H1 (cell line): ENCODE measurements at regions not wholly inside any gene's neighbourhood (a gene's known extent, or its start where the extent isn't known, plus 50 kb on each side); places are given as distances from the start of the nearest gene placed in this dataset.

Experiments
- CTCF ChIA-PET: fragments of 300-600 bp; sonication (Branson Sonifier 250); formaldehyde crosslinking; loops from one replicate; lab custom pipeline; 2021; ENCODE audit not compliant: partially characterized antibody; lab: Charles Lee
- POLR2A ChIA-PET: fragments of 300-600 bp; sonication (Branson Sonifier 250); formaldehyde crosslinking; loops from one replicate; lab custom pipeline; 2021; ENCODE audit warnings: inconsistent platforms; ENCODE audit not compliant: partially characterized antibody; lab: Charles Lee
- DNase-seq, 2 experiments: peaks; one replicate each; pipeline versions ENCODE4 v3.0.0 to v3.0.0-alpha.2; 2010 to 2022; ENCODE audit warnings: low spot score in 2 of 2, low read depth in 1 of 2, mixed read lengths in 1 of 2
- FAIRE-seq: peaks from 2 replicates; lab custom pipeline; 2011; peaks lifted over from hg19 to GRCh38; lab: Jason Lieb, UNC
- H2AFZ ChIP-seq: 2 replicates; pipeline ENCODE4 v1.8.1; 2012; ENCODE audit warnings: low read length, inconsistent platforms
- H2AK5ac ChIP-seq: 2 replicates; pipeline ENCODE4 v1.6.1; 2013; ENCODE audit warnings: low read depth, low read length
- H2BK120ac ChIP-seq: replicated peaks from 2 replicates; pipeline ENCODE3; 2013; ENCODE audit warnings: low read depth, low read length, inconsistent platforms
- H2BK12ac ChIP-seq: 2 replicates; pipeline ENCODE4 v1.6.1; 2013; ENCODE audit warnings: low read depth, low read length
- H2BK15ac ChIP-seq: 2 replicates; pipeline ENCODE4 v1.6.1; 2013; ENCODE audit warnings: low read length
- H2BK20ac ChIP-seq: 2 replicates; pipeline ENCODE4 v1.6.1; 2013; ENCODE audit warnings: low read length
- H2BK5ac ChIP-seq: 2 replicates; pipeline ENCODE4 v1.6.1; 2013; ENCODE audit warnings: low read depth, low read length
- H3K14ac ChIP-seq: 2 replicates; pipeline ENCODE4 v1.6.1; 2013; ENCODE audit warnings: inconsistent platforms; ENCODE audit not compliant: insufficient read length
- H3K18ac ChIP-seq: 2 replicates; pipeline ENCODE4 v1.6.1; 2013; ENCODE audit warnings: low read length; ENCODE audit errors: extremely low read depth
- H3K23ac ChIP-seq: 2 replicates; pipeline ENCODE4 v1.6.1; 2013; ENCODE audit warnings: inconsistent platforms; ENCODE audit not compliant: insufficient read length
- H3K23me2 ChIP-seq: 2 replicates; pipeline ENCODE4 v1.6.1; 2013; ENCODE audit warnings: low read depth, low read length
- H3K27ac ChIP-seq: 2 replicates; pipeline ENCODE4 v1.6.1; 2011; ENCODE audit warnings: low read depth, low read length, inconsistent platforms
- H3K27me3 ChIP-seq, 4 experiments: replicated peaks in 1 of 4; 1 replicate in 1 of 4; 2 replicates in 3 of 4; pipeline versions ENCODE4 v1.6.1 to v1.8.1; 2011 to 2013; ENCODE audit warnings: low read length in 3 of 4, mild to moderate bottlenecking in 3 of 4, inconsistent platforms in 2 of 4, mixed read lengths in 2 of 4, moderate library complexity in 1 of 4; ENCODE audit not compliant: control insufficient read depth in 3 of 4, insufficient read depth in 3 of 4; ENCODE audit errors: extremely low read depth in 1 of 4
- H3K36me3 ChIP-seq, 4 experiments: 2 replicates each; pipeline versions ENCODE4 v1.6.1 to v1.8.1; 2011 to 2013; ENCODE audit warnings: mild to moderate bottlenecking in 4 of 4, low read length in 3 of 4, moderate library complexity in 2 of 4, control low read depth in 1 of 4, inconsistent platforms in 1 of 4; ENCODE audit not compliant: insufficient read depth in 4 of 4, control insufficient read depth in 2 of 4
- H3K4ac ChIP-seq: replicated peaks from 2 replicates; pipeline ENCODE3; 2013; ENCODE audit warnings: low read length, low read depth, mixed read lengths, inconsistent platforms; ENCODE audit not compliant: insufficient read length
- H3K4me1 ChIP-seq, 4 experiments: replicated peaks in 1 of 4; 1 replicate in 1 of 4; 2 replicates in 3 of 4; pipeline versions ENCODE4 v1.6.1 to v1.8.1; 2011 to 2013; ENCODE audit warnings: low read length in 3 of 4, inconsistent platforms in 2 of 4, mixed read lengths in 1 of 4; ENCODE audit not compliant: insufficient read depth in 4 of 4, control insufficient read depth in 3 of 4
- H3K4me2 ChIP-seq, 2 experiments: 2 replicates each; pipeline versions ENCODE4 v1.6.1 to v1.8.1; 2011 to 2013; ENCODE audit warnings: low read depth in 2 of 2, low read length in 2 of 2, control low read depth in 1 of 2, inconsistent platforms in 1 of 2, mild to moderate bottlenecking in 1 of 2; ENCODE audit not compliant: insufficient read depth in 1 of 2
- H3K4me3 ChIP-seq, 4 experiments: fragments of 200-600, 300-600 bp in 1 of 4; sonication (generic), shearing (Covaris generic), sonication (Bioruptor Twin) in 1 of 4; 2 replicates each; pipeline versions ENCODE4 v1.5.1 to v1.8.1; 2011 to 2016; ENCODE audit warnings: low read length in 4 of 4, low read depth in 3 of 4, control low read depth in 2 of 4, inconsistent platforms in 2 of 4, mild to moderate bottlenecking in 2 of 4, mixed read lengths in 1 of 4, moderate library complexity in 1 of 4; ENCODE audit not compliant: insufficient read depth in 2 of 4; ENCODE audit errors: extremely low read depth in 1 of 4
- H3K56ac ChIP-seq: replicated peaks from 2 replicates; pipeline ENCODE3; 2013; ENCODE audit warnings: low read depth, mild to moderate bottlenecking, mixed read lengths, low read length, inconsistent platforms; ENCODE audit not compliant: insufficient read length
- H3K79me1 ChIP-seq: 2 replicates; pipeline ENCODE4 v1.6.1; 2013; ENCODE audit warnings: low read depth, low read length, control low read depth
- H3K79me2 ChIP-seq, 2 experiments: 2 replicates each; pipeline versions ENCODE4 v1.6.1 to v1.8.1; 2012 to 2013; ENCODE audit warnings: low read length in 2 of 2, mild to moderate bottlenecking in 2 of 2, inconsistent platforms in 1 of 2; ENCODE audit not compliant: insufficient read depth in 2 of 2, control insufficient read depth in 1 of 2
- H3K9ac ChIP-seq, 4 experiments: replicated peaks in 1 of 4; 1 replicate in 1 of 4; 2 replicates in 3 of 4; pipeline versions ENCODE4 v1.6.1 to v1.8.1; 2011 to 2013; ENCODE audit warnings: low read depth in 3 of 4, low read length in 3 of 4, control low read depth in 2 of 4, mild to moderate bottlenecking in 2 of 4, moderate library complexity in 2 of 4, inconsistent platforms in 1 of 4; ENCODE audit errors: extremely low read depth in 1 of 4
- H3K9me3 ChIP-seq, 2 experiments: 2 replicates each; pipeline versions ENCODE4 v1.6.1 to v1.8.1; 2012 to 2013; ENCODE audit warnings: mild to moderate bottlenecking in 2 of 2, moderate library complexity in 2 of 2, control low read depth in 1 of 2, inconsistent platforms in 1 of 2, low read depth in 1 of 2, low read length in 1 of 2, mixed read lengths in 1 of 2; ENCODE audit not compliant: insufficient read depth in 2 of 2
- H4K20me1 ChIP-seq, 2 experiments: replicated peaks in 1 of 2; 2 replicates each; pipeline versions ENCODE3 to v1.8.1; 2011 to 2013; ENCODE audit warnings: inconsistent platforms in 2 of 2, low read length in 2 of 2, mild to moderate bottlenecking in 1 of 2; ENCODE audit not compliant: insufficient read depth in 2 of 2, control insufficient read depth in 1 of 2
- H4K5ac ChIP-seq: 2 replicates; pipeline ENCODE4 v1.6.1; 2013; ENCODE audit warnings: low read length, low read depth, mixed read lengths, inconsistent platforms; ENCODE audit not compliant: insufficient read length
- H4K8ac ChIP-seq: 2 replicates; pipeline ENCODE4 v1.8.0; 2013; ENCODE audit warnings: mild to moderate bottlenecking, moderate library complexity, low read length, inconsistent platforms; ENCODE audit not compliant: insufficient read depth; ENCODE audit errors: extremely low read depth
- H4K91ac ChIP-seq: replicated peaks from 2 replicates; pipeline ENCODE3; 2013; ENCODE audit warnings: low read length, mixed read lengths, inconsistent platforms; ENCODE audit not compliant: insufficient read length
- ATF2 ChIP-seq: IDR thresholded peaks from 2 replicates; pipeline ENCODE4 v1.6.1; 2012; ENCODE audit warnings: low read length, inconsistent platforms
- CBX8 ChIP-seq: fragments of 300-800, 300-1000 bp; sonication (generic); IDR thresholded peaks from 2 replicates; pipeline ENCODE4 v1.7.1; 2016; ENCODE audit warnings: low read depth, low read length, borderline replicate concordance
- HDAC2 ChIP-seq, 2 experiments: fragments of 300-600 bp in 1 of 2; sonication (generic) in 1 of 2; IDR thresholded peaks; 2 replicates each; pipeline ENCODE4 v1.6.1; 2011 to 2012; ENCODE audit warnings: low read depth in 2 of 2, low read length in 2 of 2, mild to moderate bottlenecking in 2 of 2, moderate library complexity in 2 of 2, borderline replicate concordance in 1 of 2, inconsistent platforms in 1 of 2
- POLR2A ChIP-seq, 2 experiments: IDR thresholded peaks; 1 replicate in 1 of 2; 2 replicates in 1 of 2; pipeline ENCODE4 v1.6.1; 2011; ENCODE audit warnings: low read depth in 2 of 2, low read length in 2 of 2, mild to moderate bottlenecking in 2 of 2; ENCODE audit errors: control extremely low read depth in 1 of 2
- SIN3A ChIP-seq, 2 experiments: IDR thresholded peaks in 1 of 2; conservative IDR thresholded peaks in 1 of 2; 2 replicates each; pipeline ENCODE4 v1.6.1; 2011 to 2012; ENCODE audit warnings: low read length in 2 of 2, improper control_type of control experiment in 1 of 2, low read depth in 1 of 2, mild to moderate bottlenecking in 1 of 2
- SUZ12 ChIP-seq: fragments of 200-600 bp; sonication (generic); IDR thresholded peaks from 2 replicates; pipeline ENCODE4 v1.6.1; 2012; ENCODE audit warnings: mild to moderate bottlenecking, inconsistent platforms, low read length, moderate library complexity, mixed read lengths
- USF2 ChIP-seq: IDR thresholded peaks from 2 replicates; pipeline ENCODE4 v1.6.1; 2011; ENCODE audit warnings: low read length, improper control_type of control experiment
- YY1 ChIP-seq: IDR thresholded peaks from 2 replicates; pipeline ENCODE4 v1.6.1; 2011; ENCODE audit warnings: low read depth, mild to moderate bottlenecking, low read length
- ZNF274 ChIP-seq: IDR thresholded peaks from 2 replicates; pipeline ENCODE4 v1.7.0; 2012; ENCODE audit warnings: low read length, borderline replicate concordance; ENCODE audit errors: extremely low read depth
- WGBS, 2 experiments: shearing (Covaris generic) in 1 of 2; methylation state at CpG; one replicate each; pipeline versions ENCODE4 v1.1.6 to v1.1.7; 2013 to 2015; ENCODE audit warnings: low lambda C conversion rate in 2 of 2, mixed read lengths in 2 of 2, inconsistent platforms in 1 of 2, low coverage in 1 of 2, missing lambda C conversion rate in 1 of 2; ENCODE audit not compliant: insufficient replicate concordance in 2 of 2, insufficient coverage in 1 of 2, insufficient read length in 1 of 2; ENCODE audit errors: extremely low coverage in 1 of 2, missing lambda C conversion rate in 1 of 2; 5-methylcytosine and 5-hydroxymethylcytosine counted together

DNA sequence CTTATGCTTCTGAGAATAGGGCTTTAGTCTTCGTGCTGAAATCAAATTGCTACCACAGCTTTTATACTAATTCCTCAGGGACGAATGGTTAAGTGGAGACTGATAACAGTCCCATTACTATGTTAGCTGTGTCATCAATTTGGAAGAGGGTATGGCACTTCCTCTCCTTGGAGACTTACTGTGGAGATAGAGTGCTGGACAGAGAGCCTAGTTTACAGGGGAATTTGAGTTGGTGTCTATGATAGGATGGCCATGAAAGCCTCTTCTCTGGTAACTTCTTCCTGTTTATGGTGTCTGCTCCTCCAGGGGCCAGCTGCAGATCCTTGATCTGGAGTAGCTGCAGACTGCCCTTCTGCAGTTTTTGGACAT, 167.7 kb downstream of the ZNF518B start:
- H4K8ac ChIP-seq: no peak overlapping the region
- no peak overlapping the region for H2BK15ac ChIP-seq
- no peak overlapping the region for H3K56ac ChIP-seq
- no peak overlapping the region for H2BK20ac ChIP-seq
- no peak overlapping the region for H3K4me2 ChIP-seq
- H2BK5ac ChIP-seq: no peak overlapping the region
- ChIA-PET POLR2A (no interaction called here), CTCF (interaction anchor here (1.6 kb wide), 1 partner anchor 10 kb away, joined by 6 read pairs; no protein-coding TSS in a partner anchor)
- H3K27ac ChIP-seq: no peak overlapping the region
- H2BK120ac ChIP-seq: no peak overlapping the region
- no peak overlapping the region for H4K91ac ChIP-seq
- H2BK12ac ChIP-seq: no peak overlapping the region
- H3K36me3 ChIP-seq: no peaks in the 10 kb centered on the region
- H3K18ac ChIP-seq: no peak overlapping the region
- H3K27me3 ChIP-seq: no peaks in the 10 kb centered on the region
- 74% methylated on average over 2 of the region's 2 CpGs; no CpG with 5 or more reads in 1 of the 2 experiments for WGBS, 2 experiments
- H3K79me2 ChIP-seq: no peaks in the 10 kb centered on the region
- H3K4me1 ChIP-seq: no peaks in the 10 kb centered on the region
- no peaks in the 10 kb centered on the region for H4K20me1 ChIP-seq
- H3K9ac ChIP-seq: no peak overlapping the region
- H2AFZ ChIP-seq: no peak overlapping the region
- H3K9me3 ChIP-seq: no peaks in the 10 kb centered on the region
- H3K79me1 ChIP-seq: no peaks in the 10 kb centered on the region
- no peak overlapping the region for H3K23ac ChIP-seq
- no peak overlapping the region for H2AK5ac ChIP-seq
- H3K4ac ChIP-seq: no peak overlapping the region
- no peak overlapping the region for H3K4me3 ChIP-seq
- no peak for TF ChIP-seq ATF2
- no peak for TF ChIP-seq USF2
- TF ChIP-seq HDAC2 (IDR thresholded peaks at IDR 0.05; ENCODE audit: borderline replicate concordance in 1 of 2, low read depth in 2 of 2, low read length in 2 of 2): no peak
- no peak for TF ChIP-seq YY1
- no peak for TF ChIP-seq SUZ12
- TF ChIP-seq POLR2A (IDR thresholded peaks at IDR 0.05; ENCODE audit: control extremely low read depth in 1 of 2, low read depth in 2 of 2, low read length in 2 of 2): no peak
- TF ChIP-seq ZNF274: no peak
- TF ChIP-seq CBX8: no peak
- TF ChIP-seq SIN3A (conservative IDR thresholded peaks at IDR 0.05 in 1 of 2, IDR thresholded peaks at IDR 0.05 in 1 of 2; ENCODE audit: low read depth in 1 of 2, low read length in 2 of 2): no peak
- DNase-seq (no peak), FAIRE-seq (no peak)
- no peaks in the 10 kb centered on the region for H3K23me2 ChIP-seq
- no peak overlapping the region for H3K14ac ChIP-seq
- H4K5ac ChIP-seq: no peak overlapping the region
